ENCODE measurements at regions not wholly inside any gene's neighbourhood (a gene's known extent, or its start where the extent isn't known, plus 50 kb on each side); places are given as distances from the start of the nearest gene placed in this dataset.

DNA sequence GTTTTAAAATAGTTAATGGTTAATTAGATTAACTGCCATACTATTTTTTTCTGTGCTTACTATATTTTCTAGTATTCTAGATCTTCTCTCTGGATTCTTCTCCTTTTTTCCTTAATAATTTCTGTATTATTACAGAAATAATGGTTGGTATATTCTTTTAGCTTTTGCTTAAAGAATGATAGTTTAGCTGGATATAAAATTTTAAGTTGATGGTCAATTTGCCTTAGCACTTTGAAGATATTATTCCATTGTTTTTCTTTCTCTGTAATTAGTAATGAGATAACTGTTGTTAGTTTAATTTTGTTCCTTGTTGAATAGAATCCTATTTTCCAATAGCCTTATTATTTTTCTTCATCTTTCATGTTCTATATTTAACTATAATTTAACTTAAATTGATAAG, 99.9 kb upstream of the NCAM1 start:
- no peak for DNase-seq (ENCODE audit: low read depth)

DNA sequence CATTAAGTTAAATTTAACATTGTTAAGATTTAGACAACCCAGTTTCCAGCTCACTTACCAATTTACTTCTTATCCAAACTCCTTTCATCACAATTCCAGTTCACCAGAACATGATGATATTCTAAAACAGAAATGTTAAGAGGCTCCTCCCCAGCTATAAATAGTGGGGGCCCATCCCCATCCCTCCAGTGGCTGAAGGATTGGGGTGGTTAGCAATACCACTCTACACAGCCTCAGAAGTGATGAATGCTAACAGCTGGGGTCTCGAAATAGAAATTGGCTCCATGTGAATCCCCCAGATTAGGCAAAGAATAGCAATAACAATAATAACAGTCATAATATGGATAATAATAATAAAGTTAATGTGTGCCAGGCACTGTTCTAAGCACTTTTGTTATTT, 97.9 kb upstream of the NCAM1 start:
- DNase-seq (ENCODE audit: low read depth) = no peak

DNA sequence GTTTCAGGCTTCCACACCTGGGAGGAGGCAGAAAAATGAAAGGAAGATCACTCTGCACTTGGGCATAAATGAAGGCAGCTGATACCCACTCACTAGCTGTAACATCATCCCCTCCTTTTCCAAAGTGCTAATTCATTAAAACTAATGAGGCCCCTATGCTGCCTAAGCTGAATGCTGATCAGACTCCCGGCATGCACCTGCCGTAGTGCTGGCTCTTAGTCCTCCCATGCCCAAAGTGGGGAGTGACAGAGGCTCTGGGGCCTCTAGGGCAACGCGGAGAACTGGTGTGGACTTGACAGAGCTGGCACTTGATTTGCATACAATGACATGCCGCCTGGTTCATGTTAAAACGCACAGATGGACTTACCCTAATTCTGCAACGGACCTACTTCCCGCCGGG, 96.5 kb upstream of the NCAM1 start:
- DNase-seq (ENCODE audit: low read depth) = no peak

DNA sequence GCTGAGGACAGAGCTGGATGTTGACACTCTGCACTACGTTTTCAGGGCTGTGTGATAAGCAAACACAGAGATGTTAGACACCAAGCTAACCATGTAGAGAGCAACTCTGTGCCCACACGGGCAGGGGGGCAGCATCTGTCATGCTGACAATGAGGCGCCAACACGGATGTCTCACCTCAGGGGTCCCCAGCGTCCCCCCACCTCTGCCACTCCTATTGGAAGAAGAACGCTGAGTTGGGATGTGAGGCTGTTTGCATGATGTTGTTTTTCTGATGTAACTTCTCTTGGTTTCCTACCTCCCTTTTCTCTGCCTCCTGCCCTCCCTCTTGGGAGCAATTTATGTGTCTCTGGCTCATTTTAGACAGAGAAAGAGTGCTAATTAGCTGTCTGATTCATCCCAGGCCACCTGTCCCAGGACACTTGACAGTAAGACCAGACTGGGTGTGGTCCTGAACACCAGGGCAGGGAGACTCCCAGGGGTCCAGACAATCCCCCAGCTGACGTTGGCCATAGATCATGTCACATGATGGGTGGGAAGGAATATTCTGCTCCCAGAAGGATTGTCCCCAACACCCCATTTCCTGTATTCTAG, 89.2 kb upstream of the NCAM1 start:
- no peak for DNase-seq (ENCODE audit: low read depth)

DNA sequence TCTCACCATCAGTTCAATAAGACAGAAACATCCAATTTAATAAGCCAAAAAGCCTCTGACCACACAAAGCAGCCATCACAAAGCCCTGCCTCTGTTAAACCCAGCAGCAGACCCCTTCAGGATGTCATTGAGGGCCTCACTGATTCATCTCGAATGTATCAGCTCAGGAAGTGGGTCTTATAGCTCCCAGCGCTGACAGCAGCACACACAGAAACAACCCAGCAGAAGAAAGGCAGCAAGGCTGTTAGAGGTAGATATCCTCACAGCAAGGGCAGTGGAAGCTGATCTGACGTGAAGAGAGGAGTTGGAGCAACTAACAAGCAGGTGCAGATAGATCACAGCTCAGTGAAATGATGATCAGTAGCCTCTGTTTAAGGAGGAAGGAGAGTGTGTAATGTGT, 86.2 kb upstream of the NCAM1 start:
- no peak for DNase-seq (ENCODE audit: low read depth)

DNA sequence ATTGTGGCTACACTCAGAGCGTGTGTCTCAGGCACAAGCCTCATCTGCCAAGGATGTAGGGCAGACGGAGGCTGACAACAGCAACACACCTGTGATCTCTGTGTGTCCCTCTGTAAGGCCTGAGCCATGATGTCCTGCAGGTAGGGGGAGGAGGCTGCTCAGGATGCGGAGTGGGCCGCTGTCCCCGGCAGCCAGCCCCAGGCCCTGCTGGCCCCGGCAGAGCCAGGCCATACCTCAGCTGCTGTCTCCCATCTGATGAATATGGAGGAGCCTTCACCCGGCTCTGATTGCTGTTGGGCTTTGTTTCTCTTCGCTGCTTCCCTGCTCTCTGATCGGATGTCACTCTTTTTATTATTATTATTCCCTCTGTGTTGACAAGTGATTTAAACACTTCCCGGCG, 83.6 kb upstream of the NCAM1 start:
- DNase-seq (ENCODE audit: low read depth) = no peak

DNA sequence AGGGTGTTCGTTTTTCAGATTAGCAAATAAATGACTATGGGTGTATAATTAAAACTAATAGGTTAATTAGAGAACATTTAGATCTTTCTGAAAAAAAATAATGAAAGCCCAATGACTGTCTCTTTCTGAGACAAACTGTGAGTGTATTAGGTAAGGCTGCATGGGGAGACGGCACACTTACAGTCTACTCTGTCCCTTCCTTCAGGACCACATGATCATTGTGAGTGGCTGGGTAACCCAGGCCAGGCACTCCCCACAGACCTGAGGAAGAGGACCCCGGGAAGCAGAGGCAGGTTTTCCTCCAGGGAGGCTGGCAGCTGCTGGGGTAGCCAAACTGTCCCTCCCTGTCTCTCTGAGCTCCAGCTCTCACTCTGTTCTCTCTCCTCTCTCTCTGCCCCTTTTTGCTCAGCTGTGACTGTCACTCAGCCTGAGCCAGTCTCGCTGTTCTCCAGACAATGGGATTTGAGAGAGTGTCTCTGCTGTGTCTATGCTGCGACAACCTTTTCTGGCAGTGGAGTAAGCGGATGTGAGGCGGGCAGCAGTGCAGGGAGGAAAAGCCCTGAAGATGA, 83.1 kb upstream of the NCAM1 start:
- no peak for DNase-seq (ENCODE audit: low read depth)

DNA sequence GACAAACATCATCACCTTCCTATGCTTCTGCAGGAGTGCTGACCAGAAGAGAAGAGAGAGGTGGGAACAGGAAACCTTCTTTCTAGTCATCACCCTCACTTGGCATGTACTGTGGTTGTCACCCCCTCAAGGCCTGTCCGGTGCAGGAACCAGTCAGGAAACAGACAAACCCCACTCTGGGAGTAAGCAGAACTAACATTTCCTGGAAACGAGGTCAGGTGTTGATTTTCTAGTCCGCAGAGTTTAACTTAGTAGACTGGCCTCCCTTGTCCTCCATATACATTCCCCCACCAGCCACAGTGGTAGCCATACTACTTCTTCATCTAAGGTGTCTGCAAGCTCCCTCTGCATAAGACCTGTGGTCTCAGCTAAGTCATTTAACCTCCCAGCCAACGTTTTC, 80.7 kb upstream of the NCAM1 start:
- no peak for DNase-seq (ENCODE audit: low read depth)

DNA sequence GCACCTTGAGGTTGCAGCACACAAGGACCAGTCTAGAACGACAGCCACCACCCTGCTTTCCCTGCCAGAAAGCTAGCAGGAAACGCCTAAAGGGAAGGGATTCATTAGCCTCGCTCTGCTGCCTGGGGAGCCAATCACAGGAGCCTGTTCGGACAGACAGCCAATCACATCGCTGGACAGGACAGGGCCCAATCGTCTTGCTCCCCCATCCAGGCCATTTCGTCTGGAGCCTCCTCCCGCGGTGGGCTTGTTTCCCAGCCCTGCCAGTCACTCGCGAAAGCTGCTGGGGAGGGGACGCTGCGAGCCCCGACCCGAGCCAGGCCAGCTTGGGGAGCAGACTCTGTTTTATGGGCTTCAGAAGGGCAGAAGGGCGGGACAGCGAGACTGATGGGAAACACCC, 79.8 kb upstream of the NCAM1 start:
- no peak for DNase-seq (ENCODE audit: low read depth)

DNA sequence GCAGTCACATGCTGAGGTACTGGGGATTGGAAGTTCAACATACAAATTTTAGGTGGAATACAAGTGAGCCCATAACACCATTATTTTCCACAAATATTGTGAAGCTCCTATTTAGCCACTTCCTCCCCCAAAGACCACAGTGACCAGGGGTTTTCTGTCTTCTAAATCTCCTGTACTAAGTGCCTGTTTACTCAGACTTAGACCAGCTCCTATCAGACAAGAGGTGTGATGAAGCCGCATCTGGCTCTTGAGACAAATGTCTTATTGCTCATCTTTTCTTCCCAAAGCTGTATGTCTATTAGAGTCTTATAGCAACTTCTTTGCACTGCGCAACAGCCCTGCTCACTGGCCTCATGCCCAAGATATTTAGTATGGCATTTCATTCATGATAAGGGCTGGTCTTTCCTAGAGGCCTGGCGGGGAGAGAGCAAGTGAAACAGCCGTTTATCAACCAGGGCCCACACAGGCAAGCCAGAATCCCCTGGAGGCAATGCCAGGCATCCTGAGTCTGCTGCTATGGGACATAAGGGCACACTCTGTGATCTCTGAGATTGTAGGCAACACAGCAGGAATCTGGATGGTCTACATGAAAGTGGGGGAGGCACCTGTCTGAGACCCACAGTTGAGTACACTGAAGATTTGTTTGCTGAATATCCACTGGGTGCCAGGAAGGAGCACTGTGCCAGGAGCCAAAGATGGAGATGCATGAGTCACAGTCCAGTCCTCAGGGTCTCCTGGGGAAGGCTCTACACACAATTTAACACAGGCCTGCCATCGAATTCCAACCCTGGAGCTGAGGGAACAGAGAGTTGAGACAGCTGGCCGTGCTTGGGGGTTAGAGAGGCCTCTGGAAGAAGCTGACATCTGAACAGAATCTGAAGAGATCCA, 78.5 kb upstream of the NCAM1 start:
- no peak for DNase-seq (ENCODE audit: low read depth)

DNA sequence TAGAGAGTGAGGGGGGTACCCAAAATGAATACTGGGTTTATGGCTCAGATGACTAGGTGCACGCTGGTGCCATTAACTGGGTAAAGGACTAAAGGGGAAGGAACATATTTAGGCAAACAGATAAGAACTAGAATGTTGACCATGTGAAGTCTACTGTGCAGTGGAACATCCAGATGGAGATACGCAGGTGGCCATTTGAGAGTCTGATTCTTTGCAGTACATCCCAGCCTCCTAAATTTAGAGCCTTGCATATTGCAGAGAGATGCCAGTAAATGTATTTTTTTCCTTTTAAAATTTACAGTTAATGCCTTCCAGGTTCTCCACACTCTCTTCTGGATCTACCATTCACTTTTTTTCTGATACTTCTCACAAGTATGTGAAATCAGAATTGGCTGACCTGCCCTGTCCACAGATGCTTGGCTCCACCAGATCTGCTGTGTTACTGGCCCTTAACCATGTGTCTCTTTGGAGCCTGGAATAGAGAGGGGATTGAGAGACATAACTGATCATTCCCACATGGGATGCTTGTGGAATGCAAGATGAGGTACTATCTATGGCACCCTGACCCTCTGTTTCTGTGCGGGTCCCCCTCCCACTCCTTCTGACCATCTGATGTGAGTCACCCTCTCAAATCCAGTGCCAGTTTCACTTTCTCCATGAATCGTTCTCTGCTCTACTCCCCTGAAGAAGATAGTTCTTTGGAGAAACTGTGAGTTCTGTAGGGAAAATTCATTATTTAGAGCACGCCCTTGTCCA, 77.0 kb upstream of the NCAM1 start:
- no peak for DNase-seq (ENCODE audit: low read depth)

DNA sequence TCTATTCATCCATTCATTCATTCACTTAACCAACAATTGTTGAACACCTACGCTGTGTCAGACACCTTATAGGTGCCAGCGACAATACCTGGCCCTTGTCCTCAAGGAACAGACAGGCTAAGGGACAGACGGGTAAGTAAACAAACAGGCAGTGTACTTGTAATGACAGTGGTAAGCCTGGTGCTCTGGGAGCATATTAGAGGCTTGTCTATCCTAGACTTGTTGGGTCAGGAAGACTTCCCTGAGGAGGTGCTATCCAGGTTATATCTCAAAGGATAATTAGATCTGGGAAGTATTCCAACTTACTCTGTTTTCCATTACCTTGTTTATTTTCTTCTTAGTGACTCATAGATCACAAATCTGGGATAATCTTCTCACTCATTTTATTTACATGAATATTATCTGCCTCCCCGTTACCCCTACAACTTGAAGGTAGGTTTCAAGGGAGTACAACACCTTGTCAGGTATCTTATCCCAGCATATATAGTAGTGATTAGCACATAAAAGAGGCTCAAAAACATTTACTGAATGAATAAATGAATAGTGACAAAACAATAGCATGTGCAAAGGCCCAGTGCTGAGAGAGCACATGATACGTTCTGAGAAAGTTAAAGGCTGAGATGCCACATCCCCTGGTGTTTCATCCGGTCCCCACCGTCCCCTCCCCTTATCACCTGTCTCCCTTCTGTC, 75.3 kb upstream of the NCAM1 start:
- no peak for DNase-seq (ENCODE audit: low read depth)

DNA sequence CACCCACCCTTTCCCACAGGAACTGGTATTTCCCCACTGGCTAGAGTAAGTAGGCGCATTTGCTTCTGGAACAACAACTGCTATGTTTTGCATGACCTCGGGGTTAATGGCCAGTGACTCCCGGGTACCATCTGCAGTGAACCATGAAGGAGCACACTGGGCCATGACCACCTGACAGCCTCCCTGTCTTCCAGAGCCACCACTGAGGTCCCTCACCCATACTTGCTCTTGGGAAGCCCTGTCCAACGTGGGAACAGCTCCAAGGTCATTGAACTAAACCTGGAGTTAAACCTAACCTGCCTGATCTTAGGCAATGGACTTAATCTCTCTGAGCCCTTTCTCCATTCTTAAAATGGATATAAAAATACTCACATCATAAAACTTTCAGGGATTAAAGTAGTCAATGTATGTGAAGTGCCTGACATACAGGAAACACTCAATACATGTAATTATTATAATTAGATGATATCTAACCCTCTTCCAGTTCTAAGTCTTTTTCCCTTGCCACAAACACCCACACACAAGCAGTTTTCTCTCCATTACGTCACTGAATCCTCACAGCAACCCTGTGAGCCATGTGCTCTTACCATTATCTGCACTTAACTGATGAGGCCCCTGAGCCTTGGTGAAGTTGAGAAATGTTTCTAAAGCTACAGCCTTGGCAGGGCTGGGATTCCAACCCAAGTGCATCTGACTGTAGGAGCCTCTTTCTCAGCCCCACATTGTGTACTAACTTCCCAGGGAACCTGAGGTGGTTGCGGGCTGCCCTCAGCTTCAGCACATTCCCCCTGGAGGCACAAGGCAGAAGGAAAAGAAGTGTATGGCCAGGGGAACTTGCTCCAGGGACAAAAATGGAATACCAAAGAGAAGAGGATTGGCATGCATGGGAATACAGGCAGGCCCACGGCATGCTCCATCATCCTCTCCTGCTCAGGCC, 74.5 kb upstream of the NCAM1 start:
- DNase-seq (ENCODE audit: low read depth) = no peak

DNA sequence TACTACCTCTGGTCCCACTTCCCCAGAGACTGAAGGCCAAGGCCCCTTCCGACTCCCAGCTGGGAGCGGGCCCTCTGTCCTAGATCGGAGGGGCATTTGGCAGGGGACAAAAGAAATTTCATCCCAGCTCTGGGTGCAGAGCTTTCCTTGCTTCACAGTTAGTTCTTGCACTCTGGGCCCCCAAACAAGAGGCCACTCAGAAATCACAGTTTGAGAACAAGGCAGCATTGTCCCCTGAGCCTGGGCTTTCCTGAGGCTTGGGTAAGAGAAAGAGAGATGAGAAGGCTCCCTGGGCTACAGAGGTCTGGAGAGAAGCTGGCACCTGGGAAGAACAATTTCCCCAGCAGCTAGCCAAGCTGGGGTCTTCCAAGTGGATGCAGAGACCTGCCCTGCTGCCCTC, 71.8 kb upstream of the NCAM1 start:
- no peak for DNase-seq (ENCODE audit: low read depth)

DNA sequence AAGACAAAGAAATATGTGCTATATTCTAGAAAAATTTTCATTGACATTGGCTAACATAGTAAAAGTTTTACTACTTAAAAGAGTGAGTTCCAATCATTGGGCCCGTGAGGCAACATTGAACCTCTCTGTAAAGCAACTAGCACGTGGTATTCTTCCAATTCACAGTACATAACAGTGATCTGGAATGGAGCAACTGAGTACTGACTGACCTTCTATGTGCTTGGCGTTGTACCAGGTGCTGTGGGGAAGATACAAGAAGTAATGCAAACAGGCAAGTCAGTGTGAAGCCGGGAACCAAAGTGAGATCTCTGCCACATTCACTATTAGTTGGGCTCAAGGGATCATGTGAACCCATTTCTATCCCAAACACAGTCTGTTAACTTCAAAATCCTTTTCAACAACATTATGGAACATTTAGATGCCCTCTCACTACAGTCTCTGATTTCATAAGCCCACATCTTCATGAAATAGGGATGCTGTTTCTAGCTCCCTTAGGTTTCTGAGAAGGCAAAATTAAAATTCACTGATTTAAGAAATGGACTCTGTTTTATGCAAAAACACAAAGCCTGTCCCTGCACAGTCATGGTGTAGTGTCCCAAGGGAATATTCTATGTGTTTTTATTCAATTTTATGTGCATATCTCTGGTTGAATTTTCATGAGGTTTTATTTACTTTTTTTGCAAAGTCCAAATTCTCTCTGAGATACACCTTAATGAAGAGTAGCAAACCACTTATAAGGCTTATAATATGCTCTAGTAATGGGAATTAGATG, 61.8 kb upstream of the NCAM1 start:
- no peak for DNase-seq (ENCODE audit: low read depth)

DNA sequence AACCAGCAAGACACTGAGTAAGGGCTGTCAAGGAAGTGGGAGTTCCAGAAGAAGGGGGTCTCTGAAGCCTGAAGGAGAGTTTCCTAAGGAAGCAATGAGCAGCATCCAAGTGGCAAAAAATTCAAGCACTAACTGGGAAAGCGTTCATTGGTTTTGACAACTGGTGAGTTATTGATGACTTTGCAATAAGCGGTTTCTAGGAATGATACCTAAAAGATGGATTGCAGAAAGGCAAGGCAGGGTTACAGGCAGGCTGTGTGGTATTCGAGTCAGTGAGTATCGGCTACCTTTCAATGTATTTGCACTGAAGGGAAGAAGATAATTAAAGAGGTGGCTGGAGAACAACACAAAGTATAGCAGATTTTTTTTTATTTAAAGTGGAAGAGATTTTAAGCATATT, 59.3 kb upstream of the NCAM1 start:
- no peak for DNase-seq (ENCODE audit: low read depth)

DNA sequence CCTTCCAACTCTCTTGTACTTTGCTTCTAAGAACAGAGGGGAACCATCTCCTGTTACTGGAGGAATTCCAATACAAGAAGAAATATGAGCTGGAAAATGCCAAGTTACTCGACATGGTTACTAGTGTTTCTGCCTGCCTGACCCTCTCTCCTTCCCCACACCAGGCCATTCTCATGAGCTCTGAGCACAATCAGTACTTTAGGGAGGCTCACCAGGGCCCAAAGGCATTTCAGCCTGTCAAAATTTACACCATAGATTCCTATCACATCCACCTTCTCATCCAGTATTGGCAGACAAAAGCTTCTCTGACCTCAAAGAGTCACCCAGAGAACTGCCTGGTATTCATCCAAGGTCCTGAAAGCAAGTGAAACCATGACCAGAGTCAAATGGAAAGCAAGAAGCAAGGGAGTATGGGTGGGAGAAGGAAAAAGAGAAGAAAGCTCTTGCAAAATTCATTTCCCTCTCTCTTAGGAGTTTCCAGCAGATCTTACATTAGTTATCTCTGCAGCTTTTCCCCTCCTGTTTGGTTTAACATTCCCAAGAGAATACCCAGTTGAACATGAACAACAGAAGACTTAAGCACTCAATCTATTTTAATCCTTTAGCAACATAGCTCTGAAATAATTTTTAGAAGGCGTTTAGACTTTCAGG, 58.7 kb upstream of the NCAM1 start:
- DNase-seq (ENCODE audit: low read depth) = no peak

DNA sequence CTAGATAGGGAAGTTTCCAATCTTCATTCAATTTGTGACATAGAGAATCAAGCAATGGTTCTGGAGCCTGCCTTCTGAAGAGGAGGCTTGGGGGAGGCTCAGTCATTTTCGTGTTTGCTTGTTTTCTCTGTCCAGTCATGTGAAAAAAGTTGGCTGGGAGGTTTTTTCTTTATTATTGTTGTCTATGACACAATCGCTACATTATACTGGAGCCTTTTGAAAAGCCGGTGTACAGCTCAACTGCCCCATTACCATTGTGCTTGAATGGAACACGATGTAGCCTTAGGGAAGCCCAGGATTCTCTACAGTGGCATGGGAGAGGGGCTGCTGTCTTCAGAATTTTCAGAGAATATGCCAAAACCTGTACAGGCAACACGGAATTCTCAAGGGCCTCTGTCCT, 57.9 kb upstream of the NCAM1 start:
- no peak for DNase-seq (ENCODE audit: low read depth)

DNA sequence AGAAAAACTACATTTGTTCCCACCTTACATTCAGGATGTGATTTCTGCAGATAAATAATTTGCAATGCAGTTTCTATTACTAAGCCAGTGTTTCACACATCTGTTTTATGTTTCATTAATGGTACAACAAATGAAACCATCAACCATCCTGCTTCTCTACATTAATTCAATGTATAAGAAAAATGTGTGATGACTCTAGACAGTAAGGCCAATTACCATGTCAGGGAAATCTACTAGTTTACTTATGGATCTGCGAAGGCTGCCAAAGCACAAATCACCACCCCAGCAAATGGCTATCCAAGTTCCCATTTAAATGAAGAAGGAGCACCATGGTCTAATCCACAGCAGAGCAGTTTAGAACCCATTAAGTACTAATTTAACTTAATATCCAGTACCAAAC, 50.1 kb upstream of the NCAM1 start:
- no peak for DNase-seq (ENCODE audit: low read depth)

All from non-pigmented ciliary epithelial cell (primary cell).